Heart left ventricle (tissue), 16 donors: ENCODE measurements at regions not wholly inside any gene's neighbourhood (a gene's known extent, or its start where the extent isn't known, plus 50 kb on each side); places are given as distances from the start of the nearest gene placed in this dataset.
"Not testable (repeated sequence)": the region's sequence is repeated elsewhere in the genome, so short reads cannot be mapped to it uniquely, and the experiment has no call there.

ENCODE experiments used
- ATAC-seq, 4 donors: fragments of 200-7000 bp; cut with Tn5 transposase; one replicate each; pipeline ENCODE4 v1.9.1; 2020 to 2022; ENCODE audit warnings: moderate library complexity in 4 of 4, mild to moderate bottlenecking in 3 of 4, moderate number of reproducible peaks in 1 of 4
- DNase-seq, 5 donors: peaks; one replicate each; pipeline ENCODE4 v3.0.0-alpha.2; 2020
- H3K27ac ChIP-seq, 12 donors: fragments of 200-600 bp; sonication (generic) in 4 of 12; one replicate each; pipeline versions ENCODE4 v1.5.0 to v1.8.0; 2016 to 2022; ENCODE audit warnings: mild to moderate bottlenecking in 2 of 12
- H3K27me3 ChIP-seq, 9 donors: fragments of 200-600 bp; sonication (generic) in 2 of 9; one replicate each; pipeline versions ENCODE4 v1.5.1 to v1.8.0; 2016 to 2022; ENCODE audit warnings: mild to moderate bottlenecking in 3 of 9
- H3K36me3 ChIP-seq, 9 donors: fragments of 200-600 bp; sonication (generic) in 2 of 9; one replicate each; pipeline versions ENCODE4 v1.5.0 to v1.8.0; 2018 to 2022; ENCODE audit warnings: mild to moderate bottlenecking in 2 of 9
- H3K4me1 ChIP-seq, 12 donors: fragments of 200-600 bp; sonication (generic) in 4 of 12; one replicate each; pipeline versions ENCODE4 v1.5.0 to v1.8.0; 2016 to 2022; ENCODE audit warnings: mild to moderate bottlenecking in 3 of 12
- H3K4me3 ChIP-seq, 12 donors: fragments of 200-600 bp; sonication (generic) in 4 of 12; one replicate each; pipeline versions ENCODE4 v1.5.0 to v1.8.0; 2017 to 2022; ENCODE audit warnings: mild to moderate bottlenecking in 9 of 12, moderate library complexity in 4 of 12
- H3K9me3 ChIP-seq, 12 donors: fragments of 200-600 bp; sonication (generic) in 4 of 12; one replicate each; pipeline versions ENCODE4 v1.5.0 to v1.8.0; 2016 to 2022; ENCODE audit warnings: mild to moderate bottlenecking in 1 of 12
- POLR2A ChIP-seq, 2 donors: fragments of 450-650 bp; IDR thresholded peaks; one replicate each; pipeline ENCODE4 v1.6.1; 2017; ENCODE audit warnings: antibody characterized with exemption in 2 of 2, mild to moderate bottlenecking in 2 of 2, moderate library complexity in 2 of 2
- WGBS, 4 donors: extraction: QIAGEN DNeasy Blood & Tissue Kit in 2 of 4; methylation state at CpG; one replicate each; pipeline versions ENCODE4 v1.1.5 to v1.1.7; 2013 to 2018; 5-methylcytosine and 5-hydroxymethylcytosine counted together
- intact Hi-C, 10 donors: fragments of 100-400 bp; cut with DNase I; formaldehyde crosslinking; loops; one replicate each; pipeline versions ENCODE4 v1.11.1 to v1.14.2; 2022
- TF ChIP-seq, protein P1 (sequence below), 12 donors: fragments of 200-600 bp; sonication (generic) in 4 of 12; IDR thresholded peaks; one replicate each; pipeline versions ENCODE4 v1.5.0 to v1.8.0; 2018 to 2022; ENCODE audit warnings: antibody characterized with exemption in 12 of 12, mild to moderate bottlenecking in 5 of 12
- donor health status: ischemic (EF 13 %, LVEDD 7.1; RV severe dilation, severe dysfunction).
- donor health status: healthy with polysubstance abuse.
- donor health status: DM: no; HTN: yes; CAD: no.
- donor health status: DM: no; HTN: no; CAD: no.
- donor health status: ischemic (EF 25% LVEDD 6.9; RV normal size, moderate dysfunction).
- donor health status: ischemic (EF 25% LVEDD 5.7; RV mildly dilated, moderate dysfunction).
- donor health status: healthy.
- donor health status: DM: yes; HTN: yes; CAD: no.
- donor health status: ischemic (EF 35%, LVEDD 5.7; RV mildly dilated, moderate dysfunction).
- donor health status: nonischemic (EF 11% LVEDD 7.7; RV severe dilation, severe dysfunction).
- donor health status: DM: yes; HTN: yes; CAD: no.
- donor health status: PGD.
- donor health status: ischemic (EF 29% LVEDD 5.4; RV normal size, mild dysfunction).
- donor health status: nonischemic (EF 23%, LVEDD 6.1; RV moderate dilation, normal function).

DNA sequence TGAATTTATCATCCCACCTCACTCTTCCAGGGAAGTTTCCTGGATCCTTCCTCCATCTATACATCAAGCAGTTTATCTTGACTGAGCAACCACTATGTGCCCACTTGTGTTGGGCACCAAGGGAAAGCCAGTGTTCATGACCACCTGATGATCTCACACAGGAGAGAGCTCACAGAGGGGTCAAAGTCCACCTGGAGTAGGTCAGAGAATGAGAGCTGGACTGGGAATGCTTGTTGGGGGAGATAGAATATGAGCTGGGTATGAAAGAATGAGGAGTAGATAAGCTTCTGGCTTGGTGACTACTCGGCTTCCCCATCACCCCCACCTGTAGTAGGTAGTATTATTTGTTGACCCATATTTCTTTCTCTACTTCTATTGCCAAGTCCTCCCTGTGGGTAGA is 72.2 kb upstream of the CYRIA start:
- no peak for ATAC-seq
- Histone ChIP-seq H3K4me1 (peaks cover 0 to 8% (median 0%) of the 10 kb centered on the region in 12 donors), H3K4me3 (no peak overlapping the region), H3K9me3 (no peaks in the 10 kb centered on the region), H3K36me3 (no peaks in the 10 kb centered on the region), H3K27me3 (peaks cover 0 to 6% (median 0%) of the 10 kb centered on the region in 9 donors), H3K27ac (no peak overlapping the region)
- DNase-seq: no peak
- TF ChIP-seq, protein P1, sequence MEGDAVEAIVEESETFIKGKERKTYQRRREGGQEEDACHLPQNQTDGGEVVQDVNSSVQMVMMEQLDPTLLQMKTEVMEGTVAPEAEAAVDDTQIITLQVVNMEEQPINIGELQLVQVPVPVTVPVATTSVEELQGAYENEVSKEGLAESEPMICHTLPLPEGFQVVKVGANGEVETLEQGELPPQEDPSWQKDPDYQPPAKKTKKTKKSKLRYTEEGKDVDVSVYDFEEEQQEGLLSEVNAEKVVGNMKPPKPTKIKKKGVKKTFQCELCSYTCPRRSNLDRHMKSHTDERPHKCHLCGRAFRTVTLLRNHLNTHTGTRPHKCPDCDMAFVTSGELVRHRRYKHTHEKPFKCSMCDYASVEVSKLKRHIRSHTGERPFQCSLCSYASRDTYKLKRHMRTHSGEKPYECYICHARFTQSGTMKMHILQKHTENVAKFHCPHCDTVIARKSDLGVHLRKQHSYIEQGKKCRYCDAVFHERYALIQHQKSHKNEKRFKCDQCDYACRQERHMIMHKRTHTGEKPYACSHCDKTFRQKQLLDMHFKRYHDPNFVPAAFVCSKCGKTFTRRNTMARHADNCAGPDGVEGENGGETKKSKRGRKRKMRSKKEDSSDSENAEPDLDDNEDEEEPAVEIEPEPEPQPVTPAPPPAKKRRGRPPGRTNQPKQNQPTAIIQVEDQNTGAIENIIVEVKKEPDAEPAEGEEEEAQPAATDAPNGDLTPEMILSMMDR (IDR thresholded peaks at IDR 0.05): no peak
- TF ChIP-seq POLR2A (IDR thresholded peaks at IDR 0.05): no peak
- intact Hi-C loops: no loop called here
- 64 to 100% (median 83%) methylated on average over 1 of the region's 1 CpG for WGBS, 4 donors

DNA sequence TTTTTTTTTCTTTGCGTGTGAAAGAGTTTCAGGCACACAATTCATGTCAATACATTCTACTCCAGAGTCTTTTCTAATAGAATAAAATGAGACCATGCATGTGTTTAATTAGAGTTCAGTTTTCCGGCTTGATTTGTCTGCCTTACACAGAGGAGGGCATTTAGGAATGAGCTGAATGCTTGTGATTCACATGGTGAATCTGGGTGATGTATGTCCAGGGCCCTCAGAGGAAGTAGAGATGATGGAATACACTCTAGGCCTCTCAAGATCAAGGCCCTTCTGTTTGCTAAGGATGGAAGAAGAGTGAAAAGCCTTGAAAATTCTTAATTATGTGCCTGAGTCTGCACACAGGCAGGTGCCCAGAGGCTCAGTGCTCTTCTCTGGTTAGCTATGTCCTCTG is 71.0 kb upstream of the CYRIA start:
- Histone ChIP-seq H3K9me3 (no peaks in the 10 kb centered on the region), H3K27me3 (peaks cover 0 to 6% (median 0%) of the 10 kb centered on the region in 9 donors), H3K4me3 (no peak overlapping the region), H3K27ac (no peak overlapping the region), H3K4me1 (peaks cover 0 to 8% (median 0%) of the 10 kb centered on the region in 12 donors), H3K36me3 (no peaks in the 10 kb centered on the region)
- WGBS, 4 donors: 89 to 93% (median 92%) methylated on average over 2 of the region's 2 CpGs
- no peak for ATAC-seq
- TF ChIP-seq, protein P1 (IDR thresholded peaks at IDR 0.05): no peak
- TF ChIP-seq POLR2A (IDR thresholded peaks at IDR 0.05): no peak
- DNase-seq: no peak
- intact Hi-C loops: no loop called here

DNA sequence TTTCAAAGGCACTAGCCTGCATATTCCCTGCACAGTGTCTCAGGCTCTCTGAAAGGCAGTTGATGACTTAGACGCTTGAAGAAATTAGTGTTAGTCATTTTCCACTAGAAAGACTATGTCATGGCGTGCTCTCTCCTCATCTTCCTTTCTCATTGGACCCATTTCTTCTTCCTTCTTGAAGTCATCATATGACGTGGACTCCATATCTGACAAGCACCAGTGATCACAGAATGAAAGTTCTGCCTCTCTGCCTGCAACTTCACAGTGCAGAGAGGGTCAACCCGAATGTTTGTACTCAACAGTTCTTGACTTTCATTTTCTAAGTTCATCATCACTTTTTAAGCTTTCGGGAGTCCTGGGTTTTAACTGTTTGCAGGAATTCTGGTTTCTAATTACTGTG is 63.7 kb upstream of the CYRIA start:
- H3K27me3 ChIP-seq: peaks cover 0 to 6% (median 0%) of the 10 kb centered on the region in 9 donors
- no peak overlapping the region for H3K4me3 ChIP-seq
- TF ChIP-seq, protein P1 (IDR thresholded peaks at IDR 0.05): no peak
- no peak for TF ChIP-seq POLR2A (IDR thresholded peaks at IDR 0.05)
- no peak overlapping the region for H3K27ac ChIP-seq
- DNase-seq: no peak
- ATAC-seq: no peak
- WGBS, 4 donors: 84 to 93% (median 88%) methylated on average over 5 of the region's 5 CpGs
- no peaks in the 10 kb centered on the region for H3K36me3 ChIP-seq
- H3K9me3 ChIP-seq: no peaks in the 10 kb centered on the region
- intact Hi-C loops: no loop called here
- peaks cover 0 to 4% (median 0%) of the 10 kb centered on the region in 12 donors for H3K4me1 ChIP-seq

DNA sequence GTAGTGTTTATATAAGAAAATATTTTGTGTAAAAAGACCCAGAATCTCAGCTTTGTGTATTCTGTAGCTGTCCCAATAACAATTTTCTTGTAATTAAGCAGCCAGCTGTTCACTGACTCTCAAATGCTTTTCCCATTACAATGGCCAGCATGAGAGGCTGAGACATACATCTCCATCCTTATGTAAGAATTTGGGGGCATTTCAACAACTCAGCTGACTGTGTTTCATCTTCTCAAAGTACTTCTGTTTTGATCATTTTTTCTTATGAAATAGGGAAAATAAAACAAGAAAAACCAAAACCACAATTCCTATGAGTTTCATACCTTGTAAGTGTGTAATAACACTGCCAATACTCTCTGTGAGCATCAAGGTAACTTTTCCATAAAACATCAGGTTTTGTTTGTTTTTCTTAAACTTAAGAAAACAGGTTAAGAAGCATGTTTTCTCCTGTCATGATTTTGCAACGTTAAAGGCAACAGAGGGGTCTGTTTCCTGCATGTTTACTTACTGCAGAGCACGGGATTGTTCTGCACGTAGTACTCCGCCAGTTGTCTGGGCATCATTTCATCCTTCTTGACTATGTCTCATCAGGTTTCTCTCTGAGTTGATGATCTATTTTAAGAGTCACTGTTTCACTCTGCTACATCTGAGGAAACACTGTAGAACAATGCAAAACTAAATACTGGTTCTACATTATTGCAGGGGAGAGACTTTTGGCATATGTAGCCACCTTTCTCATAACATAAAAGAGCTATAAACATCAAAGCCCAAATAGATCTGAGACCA is 62.9 kb upstream of the CYRIA start:
- peaks cover 0 to 2% (median 0%) of the 10 kb centered on the region in 9 donors for H3K27me3 ChIP-seq
- no peak overlapping the region for H3K4me3 ChIP-seq
- peaks cover 0 to 4% (median 0%) of the 10 kb centered on the region in 12 donors for H3K4me1 ChIP-seq
- DNase-seq (no peak), ATAC-seq (no peak)
- 71 to 73% (median 72%) methylated on average over 4 of the region's 4 CpGs for WGBS, 4 donors
- no peaks in the 10 kb centered on the region for H3K36me3 ChIP-seq
- no peak overlapping the region for H3K27ac ChIP-seq
- no peak for TF ChIP-seq POLR2A (IDR thresholded peaks at IDR 0.05)
- TF ChIP-seq, protein P1 (IDR thresholded peaks at IDR 0.05): no peak
- H3K9me3 ChIP-seq: no peaks in the 10 kb centered on the region
- intact Hi-C loops: no loop called here

DNA sequence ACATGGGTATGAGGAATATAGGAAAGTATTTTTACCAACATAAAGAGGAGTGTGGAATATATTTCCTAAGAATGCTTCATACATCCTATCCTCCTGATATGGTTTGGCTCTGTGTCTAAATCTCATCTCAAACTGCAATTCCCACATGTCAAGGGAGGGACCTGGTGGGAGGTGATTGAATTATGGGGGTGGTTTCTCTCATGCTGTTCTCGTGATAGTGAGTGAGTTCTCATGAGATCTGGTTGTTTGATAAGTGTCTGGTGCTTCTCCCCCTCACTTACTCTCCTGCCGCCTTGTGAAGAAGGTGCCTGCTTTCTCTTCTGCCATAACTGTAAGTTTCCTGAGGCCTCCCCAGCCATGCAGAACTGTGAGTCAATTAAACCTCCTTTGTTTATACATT is 62.2 kb upstream of the CYRIA start:
- H3K4me3 ChIP-seq, intact Hi-C loops, DNase-seq, H3K9me3 ChIP-seq, H3K27ac ChIP-seq, ATAC-seq, H3K36me3 ChIP-seq, H3K4me1 ChIP-seq, H3K27me3 ChIP-seq: not testable (repeated sequence)
- WGBS, 4 donors: 49 to 68% (median 65%) methylated on average over 2 of the region's 2 CpGs
